LHCN-M2 (cell line): ENCODE measurements at regions not wholly inside any gene's neighbourhood (a gene's known extent, or its start where the extent isn't known, plus 50 kb on each side); places are given as distances from the start of the nearest gene placed in this dataset.

Experiments
- DNase-seq: peaks from one replicate; pipeline ENCODE4 v3.0.0-alpha.2; 2012; ENCODE audit warnings: low read depth

GRCh38 chr4:161132715-161133425 lies 1030.9 kb downstream of the FSTL5 start:
- DNase-seq = no peak

GRCh38 chr4:161121451-161121850 lies 1042.3 kb downstream of the FSTL5 start:
- DNase-seq = peak; percentile 68

- DNase-seq = no peak
Measured at GRCh38 chr4:161101881-161102280, 1061.9 kb downstream of the FSTL5 start.

- DNase-seq = peak; percentile 50
Measured at GRCh38 chr4:161097821-161098220, 1066.0 kb downstream of the FSTL5 start.

- no peak for DNase-seq
Measured at GRCh38 chr4:161061046-161061445, 1102.8 kb downstream of the FSTL5 start.
